ENCODE measurements at regions not wholly inside any gene's neighbourhood (a gene's known extent, or its start where the extent isn't known, plus 50 kb on each side); places are given as distances from the start of the nearest gene placed in this dataset.

- no peak for TF ChIP-seq MAX (IDR thresholded peaks at IDR 0.05)
- TF ChIP-seq CTCF (IDR thresholded peaks at IDR 0.05 in 2 of 3, conservative IDR thresholded peaks at IDR 0.05 in 1 of 3; ENCODE audit: borderline replicate concordance in 1 of 3, insufficient read depth in 1 of 3, low read depth in 2 of 3, low read length in 2 of 3), result no peak
Measured at GRCh38 chr12:124111006-124111405, 138.0 kb downstream of the ZNF664 start.
